Limb (tissue), 2 donors: ENCODE measurements at regions not wholly inside any gene's neighbourhood (a gene's known extent, or its start where the extent isn't known, plus 50 kb on each side); places are given as distances from the start of the nearest gene placed in this dataset.

Experiments used
- DNase-seq, 2 donors: peaks; one replicate each; pipeline ENCODE4 v3.0.0-alpha.2; 2016; ENCODE audit errors: extremely low spot score in 2 of 2

DNA sequence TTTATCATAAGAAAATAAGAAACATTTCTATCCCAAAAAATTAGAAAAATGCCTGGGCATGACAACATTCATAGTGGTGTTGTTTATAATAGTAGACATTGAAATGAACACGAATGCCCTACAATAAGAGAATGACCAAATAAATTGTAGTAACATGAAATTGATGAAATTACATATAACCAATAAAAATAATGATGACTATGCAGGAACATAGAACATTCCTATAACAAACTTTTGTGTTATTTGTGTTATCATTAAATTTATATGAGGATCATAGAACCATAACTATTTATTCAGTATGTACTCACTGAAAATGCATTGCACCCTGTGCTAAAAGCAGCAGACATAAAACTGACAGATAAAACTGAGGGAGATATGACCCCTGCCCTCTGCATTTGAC lies 399.7 kb downstream of the CBLN4 start:
- DNase-seq, result no peak

DNA sequence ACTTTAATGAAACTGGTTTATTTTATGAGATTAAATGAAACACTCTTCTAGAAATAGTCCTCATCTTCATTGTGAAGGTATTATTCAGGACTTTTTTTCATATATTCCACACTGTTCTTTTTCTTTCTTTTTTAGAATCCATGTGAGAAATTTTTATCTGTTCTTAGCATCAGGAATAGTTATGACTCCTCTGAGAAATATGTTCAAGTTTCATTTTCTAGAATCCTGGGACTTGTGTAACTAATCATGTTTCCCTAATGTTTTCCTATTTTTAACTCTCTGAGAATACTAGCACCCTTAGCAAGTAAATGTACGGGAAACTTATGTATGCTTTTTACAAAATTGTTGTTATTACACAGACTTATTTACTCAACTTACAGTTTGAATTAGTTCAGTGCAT lies 407.8 kb downstream of the CBLN4 start:
- no peak for DNase-seq

DNA sequence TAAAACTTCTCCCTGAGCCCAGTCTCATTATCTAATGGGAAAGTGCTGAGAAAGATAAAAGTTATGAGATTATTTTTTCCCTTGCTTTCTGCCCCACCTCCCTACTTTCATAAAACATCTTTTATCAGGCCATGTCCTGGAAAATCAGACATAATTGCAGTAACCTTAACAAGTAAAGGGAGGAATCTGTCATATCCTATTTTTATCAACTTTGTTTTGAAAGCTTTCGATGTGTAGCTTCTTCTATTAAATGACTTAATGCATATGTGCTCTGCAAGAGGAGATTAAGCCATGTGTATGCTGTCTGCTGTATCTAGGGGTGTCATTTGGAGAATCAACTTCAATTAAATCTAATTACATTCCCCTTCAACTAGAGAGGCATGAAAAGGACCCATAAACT lies 408.9 kb downstream of the CBLN4 start:
- no peak for DNase-seq

DNA sequence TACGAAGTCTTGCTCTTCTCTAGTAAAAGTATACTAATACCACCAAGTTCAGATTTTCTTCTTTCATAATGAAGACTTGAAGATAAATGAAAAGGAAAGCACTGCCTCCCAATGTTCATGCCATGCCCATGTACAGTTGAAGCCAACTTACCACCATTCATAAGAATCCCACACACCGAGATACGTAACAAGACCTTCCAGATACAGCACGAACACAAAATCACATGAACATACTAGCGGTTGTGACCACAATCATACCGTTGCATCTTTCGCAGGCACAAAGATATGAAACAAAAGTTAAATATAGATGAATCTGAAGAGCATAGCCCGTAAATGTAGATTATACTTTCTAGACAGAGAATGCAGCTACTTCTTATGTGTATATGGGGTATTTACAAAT lies 412.5 kb downstream of the CBLN4 start:
- DNase-seq, result no peak

DNA sequence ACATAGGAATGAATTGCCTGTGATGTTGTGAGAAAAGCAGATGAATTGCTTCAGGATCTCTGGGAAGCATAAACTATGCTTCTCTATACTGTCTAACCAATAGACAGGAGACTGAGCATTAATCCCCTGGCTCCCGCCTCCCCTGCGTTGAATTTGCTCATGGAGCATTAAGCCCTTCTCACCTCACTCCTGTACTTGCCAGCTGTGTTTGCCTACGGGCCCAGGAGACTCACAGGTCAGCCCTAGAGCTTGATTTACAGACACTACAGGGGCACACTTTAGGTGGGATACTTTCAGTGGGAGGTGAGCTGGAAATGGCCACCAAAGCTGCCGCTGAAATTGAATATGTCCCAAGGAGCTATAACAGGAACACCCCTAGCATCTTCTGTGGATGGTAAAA lies 418.7 kb downstream of the CBLN4 start:
- no peak for DNase-seq

DNA sequence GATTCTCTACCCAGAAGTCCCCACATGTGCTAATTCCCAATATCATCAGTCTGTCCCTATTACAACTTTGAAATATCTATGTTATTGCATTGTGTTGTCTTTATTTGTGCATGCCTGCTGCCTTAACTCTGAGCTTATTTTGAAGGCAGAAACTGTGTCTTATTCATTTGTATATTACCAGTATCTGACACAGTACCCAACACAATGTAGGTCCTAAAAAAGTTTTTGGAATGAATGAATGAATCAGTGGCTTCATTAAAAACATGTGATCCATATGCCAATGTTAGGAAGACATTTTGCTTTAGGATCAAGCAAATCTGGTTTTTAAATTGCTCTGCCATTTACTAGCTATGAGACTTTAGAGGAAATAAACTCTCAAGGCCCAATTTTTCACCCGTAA lies 420.4 kb downstream of the CBLN4 start:
- no peak for DNase-seq

DNA sequence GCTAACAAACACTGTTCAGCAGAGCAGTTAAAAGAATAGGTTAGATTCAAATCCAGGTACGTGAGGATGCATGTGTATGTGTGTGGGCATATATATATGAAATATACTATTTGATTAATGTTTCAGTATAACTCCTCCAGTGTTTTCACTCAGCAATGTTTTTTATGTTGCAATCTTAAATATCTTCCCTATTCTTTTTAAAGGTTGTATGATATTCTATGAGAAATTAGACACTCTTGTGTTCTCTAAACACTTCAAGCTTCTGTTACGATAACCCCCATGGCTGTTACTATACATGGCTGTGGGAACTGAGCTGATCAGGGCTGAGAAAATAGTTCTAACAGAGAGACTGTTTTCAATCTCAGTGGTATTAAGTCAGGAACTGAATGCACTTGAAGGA lies 421.0 kb downstream of the CBLN4 start:
- no peak for DNase-seq

DNA sequence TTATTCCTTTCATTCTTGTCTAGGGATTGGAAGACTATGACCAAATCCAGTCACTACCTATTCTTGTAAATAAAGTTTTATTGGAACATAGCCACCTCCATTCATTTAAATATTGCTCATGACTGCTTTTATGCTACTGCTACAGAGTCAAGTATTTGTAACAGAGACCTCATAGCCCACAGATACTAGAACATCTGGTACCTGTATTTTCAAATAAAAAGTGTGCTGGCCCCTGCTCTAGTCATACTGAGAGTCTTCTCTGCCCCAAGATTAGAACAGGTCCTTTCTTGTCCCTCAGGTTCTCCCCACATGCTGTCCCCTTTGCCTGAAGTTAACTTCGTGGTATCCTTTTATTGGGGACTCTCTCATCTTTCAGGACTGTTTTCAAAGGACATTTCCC lies 422.3 kb downstream of the CBLN4 start:
- no peak for DNase-seq

DNA sequence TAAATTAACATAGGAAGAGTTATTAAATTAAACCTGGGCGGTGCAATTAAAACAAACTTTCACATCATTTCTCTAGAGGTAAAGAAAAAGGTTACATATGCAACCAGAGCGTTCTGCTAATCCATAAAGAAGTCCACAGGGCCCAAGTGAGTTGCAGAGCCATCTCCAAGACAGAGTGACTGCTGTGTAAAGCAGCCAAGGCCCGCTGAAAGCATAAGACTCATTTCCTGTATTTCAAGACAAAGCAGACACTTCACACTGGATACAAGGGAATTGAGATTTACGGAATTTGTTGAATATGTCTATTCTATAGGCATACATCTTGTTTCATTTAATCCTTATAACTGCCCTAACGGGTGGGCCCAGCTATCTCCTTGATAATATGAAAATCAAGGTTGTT lies 422.8 kb downstream of the CBLN4 start:
- no peak for DNase-seq

DNA sequence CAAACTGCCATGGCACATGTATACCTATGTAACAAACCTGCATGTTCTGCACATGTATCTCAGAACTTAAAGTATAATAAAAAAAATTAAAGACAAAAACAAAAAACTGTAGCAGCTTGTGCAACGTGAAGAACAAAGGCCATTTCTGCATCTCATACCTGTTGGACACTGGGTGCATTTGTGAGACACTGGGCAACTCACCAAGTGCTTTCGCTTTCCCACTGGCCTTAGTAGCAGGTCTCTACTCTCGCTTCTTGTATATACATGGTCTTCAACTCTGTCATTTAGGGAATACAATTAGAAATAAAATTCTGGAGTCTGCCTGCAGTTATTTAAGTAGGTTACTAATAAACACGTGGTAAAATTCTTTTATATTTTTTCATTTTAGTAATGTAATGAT lies 423.8 kb downstream of the CBLN4 start:
- DNase-seq, result no peak

DNA sequence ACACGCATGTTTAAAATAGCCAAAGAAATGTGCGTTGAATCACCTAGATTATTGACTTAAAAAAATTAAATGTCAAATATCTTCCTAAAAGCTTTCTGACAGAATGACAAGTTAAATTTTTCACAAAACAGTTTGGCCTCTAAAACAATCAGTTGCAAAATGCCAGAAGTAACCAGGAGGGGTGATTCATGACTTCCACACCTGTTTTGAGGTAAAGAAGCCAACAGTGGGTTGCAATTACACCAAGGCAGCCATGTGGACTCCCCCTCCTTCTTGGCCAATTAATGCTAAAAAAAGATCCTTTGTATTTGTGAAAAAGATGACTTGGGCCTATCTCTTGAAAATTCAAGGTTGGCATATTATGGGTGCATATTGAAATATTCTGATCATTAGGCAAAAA lies 424.8 kb downstream of the CBLN4 start:
- no peak for DNase-seq

DNA sequence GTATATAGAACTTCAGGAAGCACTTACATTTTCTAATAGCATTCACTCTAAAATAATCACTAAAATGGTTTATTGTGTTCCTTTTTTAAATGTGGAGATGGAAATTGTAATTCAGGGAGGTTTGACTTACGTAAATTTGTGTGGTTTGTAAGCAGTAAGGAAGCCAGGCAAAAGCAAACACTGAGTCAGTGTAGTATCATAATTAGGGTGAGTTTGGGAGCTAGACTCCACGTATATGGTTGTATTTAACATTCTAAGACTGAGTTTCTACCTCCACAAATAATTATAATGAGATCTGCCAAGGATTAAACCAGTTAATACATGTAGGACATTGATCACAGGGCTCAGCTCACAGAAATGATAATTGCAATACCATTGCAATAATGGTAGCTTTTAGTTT lies 425.5 kb downstream of the CBLN4 start:
- no peak for DNase-seq

DNA sequence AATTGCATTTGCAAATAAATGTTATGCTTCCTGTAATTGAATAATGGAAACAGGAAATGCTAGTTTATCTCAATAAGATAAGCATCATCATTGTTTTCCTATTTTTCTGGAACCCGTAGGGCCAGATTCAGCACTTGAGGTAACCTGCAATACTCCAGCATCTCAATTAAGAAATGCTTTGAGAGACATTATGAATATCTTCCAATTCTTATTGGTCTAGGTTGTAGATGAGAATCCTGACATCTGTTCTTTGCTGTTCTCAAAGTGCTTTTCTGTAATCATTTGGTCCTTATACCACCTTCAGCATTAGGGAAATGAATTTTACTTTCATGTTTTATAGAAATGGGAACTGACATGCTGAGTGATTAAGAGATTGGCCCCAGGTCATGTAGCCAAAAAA lies 428.3 kb downstream of the CBLN4 start:
- no peak for DNase-seq

DNA sequence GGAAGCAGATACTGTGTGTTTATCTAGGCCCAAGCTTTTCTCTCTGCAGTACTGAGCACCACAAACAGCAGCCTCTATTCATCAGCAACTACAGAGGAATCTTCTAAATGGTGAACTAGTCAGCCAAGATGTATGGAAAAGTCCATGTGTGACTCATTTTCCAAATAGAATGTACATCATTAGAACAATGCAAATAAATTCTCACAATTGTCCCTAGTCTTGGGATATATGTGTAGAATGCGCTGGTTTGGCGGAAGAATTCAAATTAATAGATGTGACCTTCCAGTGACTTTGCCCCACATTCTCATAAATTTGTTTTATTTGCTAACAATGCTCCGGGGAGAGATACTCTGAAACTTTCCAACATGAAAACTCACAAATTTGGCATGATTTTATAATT lies 436.2 kb downstream of the CBLN4 start:
- DNase-seq, result no peak

DNA sequence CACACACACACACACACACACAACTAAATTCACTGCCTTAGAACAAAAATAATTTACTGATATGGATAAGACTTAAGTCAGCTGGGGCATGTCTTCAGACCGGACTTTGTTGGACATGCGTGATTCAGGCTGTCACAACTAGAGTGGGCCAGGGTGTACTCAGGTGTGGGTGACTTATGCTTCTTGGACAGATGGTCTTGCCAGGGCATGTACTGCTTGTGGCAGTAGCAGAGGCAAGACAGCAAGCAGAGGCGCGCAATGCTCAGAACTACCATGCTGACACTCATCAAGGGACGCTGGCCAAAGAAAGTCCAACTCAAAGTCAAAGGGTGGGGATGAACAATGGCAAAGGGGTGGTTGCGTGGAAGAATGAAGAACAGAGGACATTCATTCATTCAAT lies 437.5 kb downstream of the CBLN4 start:
- no peak for DNase-seq

DNA sequence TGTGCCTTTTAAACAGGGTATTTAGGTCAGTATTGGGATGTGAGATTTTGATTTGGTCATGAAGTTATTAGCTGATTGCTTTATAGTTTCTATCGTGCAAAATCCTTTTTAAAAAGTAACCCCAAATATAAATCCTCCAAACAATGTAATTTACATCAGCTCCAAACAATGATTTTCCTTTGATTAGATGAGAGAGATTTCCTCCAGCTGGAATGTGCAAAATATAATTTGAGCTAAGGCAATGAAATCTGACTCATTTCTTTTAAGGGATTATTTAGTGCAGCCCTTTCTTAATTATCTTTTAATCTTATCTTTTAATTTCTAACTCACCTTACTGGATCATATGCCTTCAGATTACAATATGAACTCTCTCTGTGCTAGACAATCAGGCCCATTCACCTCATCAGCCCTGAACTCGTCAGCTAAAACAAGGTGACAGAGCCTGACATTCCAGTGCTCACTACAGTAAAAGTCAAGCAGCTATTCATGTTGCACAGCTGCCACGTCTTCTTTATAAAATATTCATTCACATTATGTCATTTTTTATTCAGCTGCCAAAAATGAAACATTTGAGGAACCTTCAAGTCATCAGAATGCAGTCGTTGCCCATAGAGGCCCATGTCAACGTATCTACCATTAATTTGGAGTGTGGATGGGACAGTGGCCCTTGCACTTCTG lies 440.1 kb downstream of the CBLN4 start:
- no peak for DNase-seq

DNA sequence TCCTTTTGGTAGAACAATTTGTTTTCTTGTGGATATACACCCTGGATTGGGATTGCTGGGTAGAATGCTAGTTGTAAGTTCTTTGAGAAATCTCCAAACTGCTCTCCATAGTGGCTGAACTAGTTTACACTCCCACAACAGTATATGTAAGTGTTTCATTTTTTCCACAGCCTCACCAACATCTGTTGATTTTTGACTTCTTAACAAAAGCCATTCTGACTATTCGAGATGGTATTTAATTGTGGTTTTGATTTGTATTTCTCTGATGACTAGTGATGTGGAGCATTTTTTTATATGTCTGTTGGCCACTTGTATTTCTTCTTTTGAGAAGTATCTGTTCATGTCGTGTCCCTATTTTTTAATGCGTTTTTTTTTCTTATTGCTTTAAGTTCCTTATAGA lies 444.1 kb downstream of the CBLN4 start:
- no peak for DNase-seq

DNA sequence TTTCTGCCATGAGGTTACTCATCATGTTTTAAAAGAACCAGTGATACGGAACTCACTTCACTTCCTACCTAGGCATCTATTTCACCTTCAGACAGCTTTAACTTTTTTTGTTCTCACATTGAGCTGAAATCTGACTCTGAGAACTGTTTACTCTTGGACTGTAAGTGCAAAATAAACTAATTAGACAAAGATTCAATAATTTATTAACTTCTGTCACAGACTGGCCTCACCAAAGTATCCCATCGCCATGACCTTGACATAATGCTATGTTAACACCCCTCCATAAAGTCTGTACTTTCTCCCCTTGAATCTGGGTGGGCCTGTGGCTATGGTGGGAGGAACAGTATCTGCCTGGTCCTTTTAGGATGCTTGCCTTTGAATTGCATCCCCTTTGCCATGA lies 448.1 kb downstream of the CBLN4 start:
- DNase-seq, result no peak

DNA sequence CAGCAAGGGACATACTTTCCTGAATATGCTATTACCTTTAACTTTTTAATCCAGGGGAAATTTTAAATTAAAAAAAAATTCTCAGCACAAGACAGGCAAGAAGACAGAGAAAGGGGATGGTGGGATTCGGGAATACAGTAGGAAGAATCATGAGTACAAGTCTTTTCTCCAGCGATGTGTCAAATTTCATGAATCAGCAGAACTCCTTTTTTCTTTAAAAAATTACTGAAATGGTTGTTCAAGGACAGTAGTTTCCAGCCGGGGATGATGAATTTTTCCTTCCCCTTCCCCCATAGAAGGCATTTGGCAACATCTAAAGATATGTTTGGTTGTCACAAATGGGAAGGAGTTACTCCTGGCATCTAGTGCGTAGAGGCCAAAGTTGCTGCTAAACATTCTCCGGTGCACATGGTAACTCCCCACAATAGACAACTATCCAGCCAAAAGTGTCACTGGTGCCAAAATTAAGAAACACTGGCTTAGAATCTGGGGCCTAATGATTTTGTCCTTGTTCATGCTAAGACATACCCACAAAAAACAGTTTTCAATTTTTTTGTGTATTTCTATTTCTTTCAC lies 450.2 kb downstream of the CBLN4 start:
- DNase-seq, result no peak

DNA sequence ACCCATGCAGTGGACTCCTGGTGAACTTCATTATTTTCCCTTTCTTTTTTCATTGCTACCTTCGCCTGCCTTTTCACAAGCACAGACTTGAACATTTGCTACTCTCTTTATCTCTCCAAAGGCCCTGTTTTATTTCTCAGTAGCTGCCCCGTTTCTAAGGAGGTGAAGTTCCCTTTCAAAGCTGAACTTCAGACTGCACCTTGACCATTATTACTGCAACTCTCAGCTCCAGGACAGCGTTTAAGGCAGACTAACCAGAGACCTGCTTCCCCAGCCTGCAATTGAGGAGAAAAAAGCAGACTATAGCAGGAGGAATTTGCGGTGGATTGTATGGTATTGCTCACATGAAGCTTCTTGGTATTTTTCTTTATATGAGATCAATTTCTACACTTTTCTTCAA lies 460.7 kb downstream of the CBLN4 start:
- DNase-seq, result no peak

DNA sequence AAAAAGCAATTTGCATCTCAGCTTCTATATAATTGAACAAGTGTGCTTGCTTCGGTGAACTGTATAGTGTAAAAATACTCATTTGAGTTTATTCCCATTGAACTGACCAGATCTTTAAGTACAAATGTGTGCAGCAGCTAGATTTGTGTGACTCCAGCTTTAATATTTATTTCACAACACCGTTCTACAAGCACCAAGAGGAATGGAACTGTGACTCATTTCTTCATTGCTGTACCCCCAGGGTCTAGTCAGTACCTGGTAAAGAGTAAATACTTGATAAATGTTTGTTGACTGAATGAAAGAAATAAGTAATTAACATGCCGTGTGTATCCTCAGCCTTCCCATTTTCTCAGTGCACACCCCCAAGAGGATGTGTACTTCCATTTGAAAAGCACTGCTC lies 464.8 kb downstream of the CBLN4 start:
- DNase-seq, result no peak

DNA sequence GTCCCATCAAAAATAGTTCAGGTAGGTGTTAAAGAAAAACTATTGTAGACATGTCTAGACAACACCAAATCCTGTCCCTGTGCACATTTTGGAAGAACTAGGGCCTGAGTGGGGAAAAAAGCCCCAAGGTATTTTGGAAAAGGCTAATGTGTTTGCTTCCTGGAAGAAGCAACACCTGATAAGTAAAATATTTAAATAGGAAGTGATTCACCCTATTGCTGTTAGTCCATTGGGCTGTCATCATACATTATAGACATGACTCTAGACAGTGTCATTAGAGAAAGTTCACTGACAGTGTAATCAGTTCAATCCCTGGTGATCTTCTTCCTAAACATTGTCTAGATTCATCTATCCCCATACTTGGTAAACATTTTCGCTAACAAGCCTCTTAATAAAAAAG lies 465.3 kb downstream of the CBLN4 start:
- no peak for DNase-seq

DNA sequence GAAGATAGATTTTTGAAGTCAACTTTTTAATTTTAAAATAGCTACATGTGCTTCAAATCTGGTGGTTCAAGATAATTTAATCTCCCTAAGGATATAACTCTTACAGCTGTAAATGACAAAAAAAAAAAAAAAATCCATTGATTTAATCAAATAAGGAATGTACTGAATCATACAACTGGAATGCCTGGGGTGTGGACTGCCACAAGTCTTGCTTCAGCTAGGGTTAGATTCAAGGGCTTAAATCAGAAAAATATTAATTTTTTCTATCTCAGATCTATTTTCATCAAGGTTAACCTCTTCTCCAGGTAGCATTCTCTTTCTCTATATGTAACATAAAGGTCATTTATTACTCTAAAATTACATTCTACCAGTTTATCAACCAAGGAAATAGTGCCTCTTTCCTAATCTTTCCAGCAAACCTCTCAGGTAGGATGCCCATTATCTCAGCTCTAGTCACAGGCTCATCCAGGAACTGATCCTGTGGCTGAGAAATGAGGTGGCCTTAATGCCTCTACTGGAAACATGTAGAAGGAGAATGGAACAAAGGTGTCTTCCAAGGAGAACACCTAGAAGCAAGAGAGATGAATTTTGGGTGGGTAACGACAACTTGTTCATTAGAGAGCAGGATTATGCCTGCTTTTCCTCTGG lies 466.9 kb downstream of the CBLN4 start:
- DNase-seq, result no peak
